ENCODE measurements at regions not wholly inside any gene's neighbourhood (a gene's known extent, or its start where the extent isn't known, plus 50 kb on each side); places are given as distances from the start of the nearest gene placed in this dataset.

DNA sequence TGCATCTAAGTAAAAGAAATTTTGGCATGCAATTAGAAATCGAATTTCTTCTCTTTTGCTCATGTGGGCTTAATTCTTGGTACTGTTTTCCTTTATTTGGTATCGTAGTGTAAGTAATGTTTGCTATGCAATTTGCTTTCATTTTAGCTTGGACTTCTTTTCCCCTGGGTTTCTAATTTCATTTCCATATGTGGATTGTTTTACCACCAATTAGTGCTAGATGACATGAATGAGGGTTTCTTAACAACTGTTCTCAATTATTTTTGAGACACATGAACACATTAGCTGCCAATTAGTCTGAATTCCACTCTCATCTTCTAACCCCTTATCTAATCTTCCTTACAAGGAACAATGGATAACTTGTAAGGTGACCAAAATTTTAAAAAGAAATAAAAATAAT lies 1047.2 kb upstream of the PIK3C3 start:
- Mint-ChIP-seq H3K27ac (no peak overlapping the region), H3K36me3 (no peaks in the 10 kb centered on the region), H3K9me3 (peaks cover 12 to 19% (median 15%) of the 10 kb centered on the region in 3 donors), H3K27me3 (no peaks in the 10 kb centered on the region), H3K4me1 (no peaks in the 10 kb centered on the region), H3K4me3 (no peak overlapping the region)
- ATAC-seq (replicated peaks in 1 of 4): no peak
- CTCF ChIA-PET: no interaction called here
- no peak for DNase-seq
- no peaks in the 10 kb centered on the region for H3K36me3 ChIP-seq (ENCODE audit: control insufficient read depth in 2 of 2, extremely low read depth in 1 of 2, insufficient read depth in 1 of 2, low read length in 1 of 2)
- WGBS (ENCODE audit: insufficient coverage): no CpG with 5 or more reads among the region's 2 CpGs
- no peaks in the 10 kb centered on the region for H3K27me3 ChIP-seq (replicated peaks in 1 of 2; ENCODE audit: control insufficient read depth in 2 of 2, extremely low read depth in 1 of 2, insufficient read depth in 2 of 2, low read length in 1 of 2)
- H3K4me3 ChIP-seq (ENCODE audit: control insufficient read depth in 1 of 2, extremely low read depth in 1 of 2, low read length in 1 of 2): no peak overlapping the region
- H3K4me1 ChIP-seq (ENCODE audit: control insufficient read depth in 1 of 2, extremely low read depth in 1 of 2, insufficient read depth in 2 of 2, low read length in 2 of 2): no peaks in the 10 kb centered on the region
- H3K27ac ChIP-seq (ENCODE audit: low read length): no peak overlapping the region
- POLR2A ChIA-PET: no interaction called here
- H3K9me3 ChIP-seq: no peaks in the 10 kb centered on the region

DNA sequence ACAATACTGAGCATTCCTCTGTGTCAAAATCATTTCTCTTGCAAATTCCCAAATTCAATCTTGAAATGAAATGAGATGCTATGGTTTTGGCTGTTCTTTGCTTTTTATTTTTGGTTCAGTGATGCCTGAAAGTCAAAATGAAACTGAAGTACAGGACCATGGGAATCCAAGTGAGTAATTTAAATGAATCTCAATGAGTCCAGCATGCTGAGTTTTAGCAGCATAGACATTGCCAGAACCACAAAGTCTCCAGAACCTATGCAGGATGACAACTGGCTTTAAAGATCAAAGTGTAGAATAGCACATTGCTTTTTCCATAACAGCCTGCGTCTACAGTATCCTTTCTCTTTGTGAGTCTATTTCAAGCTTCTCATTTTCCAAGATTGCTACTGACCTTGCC lies 1050.7 kb upstream of the PIK3C3 start:
- WGBS (ENCODE audit: insufficient coverage): no CpG with 5 or more reads among the region's 1 CpG
- H3K27me3 ChIP-seq (replicated peaks in 1 of 2; ENCODE audit: control insufficient read depth in 2 of 2, extremely low read depth in 1 of 2, insufficient read depth in 2 of 2, low read length in 1 of 2): no peaks in the 10 kb centered on the region
- H3K4me1 ChIP-seq (ENCODE audit: control insufficient read depth in 1 of 2, extremely low read depth in 1 of 2, insufficient read depth in 2 of 2, low read length in 2 of 2): no peaks in the 10 kb centered on the region
- ChIA-PET POLR2A (no interaction called here), CTCF (no interaction called here)
- no peaks in the 10 kb centered on the region for H3K36me3 ChIP-seq (ENCODE audit: control insufficient read depth in 2 of 2, extremely low read depth in 1 of 2, insufficient read depth in 1 of 2, low read length in 1 of 2)
- Mint-ChIP-seq H3K27me3 (no peaks in the 10 kb centered on the region), H3K27ac (no peak overlapping the region), H3K9me3 (peaks cover 9 to 15% (median 13%) of the 10 kb centered on the region in 3 donors), H3K4me1 (no peaks in the 10 kb centered on the region), H3K36me3 (no peaks in the 10 kb centered on the region), H3K4me3 (no peak overlapping the region)
- no peak for DNase-seq
- no peak for ATAC-seq (replicated peaks in 1 of 4)
- H3K4me3 ChIP-seq (ENCODE audit: control insufficient read depth in 1 of 2, extremely low read depth in 1 of 2, low read length in 1 of 2): no peak overlapping the region
- H3K27ac ChIP-seq (ENCODE audit: low read length): no peak overlapping the region
- H3K9me3 ChIP-seq: no peaks in the 10 kb centered on the region

DNA sequence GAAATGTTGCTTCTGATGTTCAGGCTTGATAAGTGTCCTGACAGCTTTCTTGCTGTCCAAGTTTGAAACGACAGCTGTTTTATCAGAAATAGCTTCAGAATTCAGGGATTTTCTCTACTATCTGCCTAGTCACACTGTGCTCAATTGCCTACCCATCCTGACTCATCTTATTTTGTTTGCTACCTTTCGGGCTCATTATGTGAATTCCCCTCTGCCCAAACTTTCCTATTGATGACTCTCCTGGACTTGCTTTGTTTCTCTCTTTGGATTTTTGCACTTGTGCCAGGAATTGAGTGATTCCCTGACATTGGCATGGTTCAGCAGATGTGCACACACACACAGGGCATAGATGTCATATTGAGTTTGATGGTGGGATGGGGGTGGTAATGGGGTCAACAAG lies 1052.6 kb upstream of the PIK3C3 start:
- Mint-ChIP-seq H3K27me3 (no peaks in the 10 kb centered on the region), H3K36me3 (no peaks in the 10 kb centered on the region), H3K4me1 (no peaks in the 10 kb centered on the region), H3K27ac (no peak overlapping the region), H3K4me3 (no peak overlapping the region), H3K9me3 (peaks cover 5 to 9% (median 7%) of the 10 kb centered on the region in 3 donors)
- CTCF ChIA-PET: no interaction called here
- H3K4me1 ChIP-seq (ENCODE audit: control insufficient read depth in 1 of 2, extremely low read depth in 1 of 2, insufficient read depth in 2 of 2, low read length in 2 of 2): no peaks in the 10 kb centered on the region
- POLR2A ChIA-PET: no interaction called here
- no peak overlapping the region for H3K27ac ChIP-seq (ENCODE audit: low read length)
- 61% methylated on average over 2 of the region's 2 CpGs for WGBS (ENCODE audit: insufficient coverage)
- no peak overlapping the region for H3K4me3 ChIP-seq (ENCODE audit: control insufficient read depth in 1 of 2, extremely low read depth in 1 of 2, low read length in 1 of 2)
- H3K36me3 ChIP-seq (ENCODE audit: control insufficient read depth in 2 of 2, extremely low read depth in 1 of 2, insufficient read depth in 1 of 2, low read length in 1 of 2): no peaks in the 10 kb centered on the region
- ATAC-seq (replicated peaks in 1 of 4) (no peak), DNase-seq (no peak)
- no peaks in the 10 kb centered on the region for H3K9me3 ChIP-seq
- no peaks in the 10 kb centered on the region for H3K27me3 ChIP-seq (replicated peaks in 1 of 2; ENCODE audit: control insufficient read depth in 2 of 2, extremely low read depth in 1 of 2, insufficient read depth in 2 of 2, low read length in 1 of 2)

DNA sequence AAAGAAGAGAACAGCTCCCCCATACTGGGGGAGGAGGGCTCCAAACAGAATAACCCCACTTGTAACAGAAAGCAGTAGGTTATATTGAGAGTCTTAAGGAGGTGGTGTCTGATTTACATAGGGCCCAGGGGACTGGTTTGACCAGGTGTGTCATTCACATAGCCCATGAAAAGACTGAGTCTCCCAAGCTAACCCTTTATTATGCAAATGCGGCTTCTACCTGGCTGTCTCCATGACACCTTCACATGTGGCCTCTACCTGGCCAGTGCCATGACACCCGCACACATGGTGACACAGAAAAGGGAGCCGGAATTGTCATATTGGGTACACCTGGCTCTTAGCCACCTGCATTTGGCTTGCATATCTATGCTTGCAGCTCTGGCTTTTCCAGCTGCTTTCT lies 1057.2 kb upstream of the PIK3C3 start:
- WGBS (ENCODE audit: insufficient coverage): 100% methylated on average over 1 of the region's 3 CpGs
- no peak overlapping the region for H3K4me3 ChIP-seq (ENCODE audit: control insufficient read depth in 1 of 2, extremely low read depth in 1 of 2, low read length in 1 of 2)
- H3K4me1 ChIP-seq (ENCODE audit: control insufficient read depth in 1 of 2, extremely low read depth in 1 of 2, insufficient read depth in 2 of 2, low read length in 2 of 2): no peaks in the 10 kb centered on the region
- no peaks in the 10 kb centered on the region for H3K27me3 ChIP-seq (replicated peaks in 1 of 2; ENCODE audit: control insufficient read depth in 2 of 2, extremely low read depth in 1 of 2, insufficient read depth in 2 of 2, low read length in 1 of 2)
- Mint-ChIP-seq H3K27ac (no peak overlapping the region), H3K4me3 (no peak overlapping the region), H3K36me3 (no peaks in the 10 kb centered on the region), H3K9me3 (peaks cover 13 to 28% (median 16%) of the 10 kb centered on the region in 3 donors), H3K4me1 (no peaks in the 10 kb centered on the region), H3K27me3 (no peaks in the 10 kb centered on the region)
- no peak for DNase-seq
- H3K27ac ChIP-seq (ENCODE audit: low read length): no peak overlapping the region
- no peaks in the 10 kb centered on the region for H3K9me3 ChIP-seq
- ChIA-PET POLR2A (no interaction called here), CTCF (no interaction called here)
- no peaks in the 10 kb centered on the region for H3K36me3 ChIP-seq (ENCODE audit: control insufficient read depth in 2 of 2, extremely low read depth in 1 of 2, insufficient read depth in 1 of 2, low read length in 1 of 2)
- ATAC-seq (replicated peaks in 1 of 4): no peak

DNA sequence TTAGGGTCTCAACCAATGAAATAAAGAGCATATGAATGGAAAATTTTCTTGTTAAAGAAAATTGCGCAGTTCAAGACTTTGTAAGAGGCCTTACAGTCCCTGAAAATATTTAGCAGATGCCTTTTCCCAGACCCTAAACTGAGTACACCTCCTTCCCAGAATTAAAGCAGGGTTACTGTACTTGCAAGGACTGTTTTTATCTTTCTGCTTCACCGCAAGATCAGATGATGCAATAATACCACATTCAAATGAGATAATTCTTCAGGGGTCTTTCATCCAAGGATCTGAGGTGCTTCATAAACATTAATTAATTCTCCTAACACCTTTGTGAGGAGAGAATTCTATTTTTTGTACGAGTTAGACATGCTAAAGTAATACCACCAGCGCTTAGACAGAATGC lies 1071.8 kb upstream of the PIK3C3 start:
- DNase-seq (no peak), ATAC-seq (replicated peaks in 1 of 4) (no peak)
- ChIA-PET CTCF (no interaction called here), POLR2A (no interaction called here)
- Histone ChIP-seq H3K4me1 (ENCODE audit: control insufficient read depth in 1 of 2, extremely low read depth in 1 of 2, insufficient read depth in 2 of 2, low read length in 2 of 2) (no peaks in the 10 kb centered on the region), H3K9me3 (no peaks in the 10 kb centered on the region), H3K36me3 (ENCODE audit: control insufficient read depth in 2 of 2, extremely low read depth in 1 of 2, insufficient read depth in 1 of 2, low read length in 1 of 2) (no peaks in the 10 kb centered on the region), H3K27me3 (replicated peaks in 1 of 2; ENCODE audit: control insufficient read depth in 2 of 2, extremely low read depth in 1 of 2, insufficient read depth in 2 of 2, low read length in 1 of 2) (no peaks in the 10 kb centered on the region), H3K4me3 (ENCODE audit: control insufficient read depth in 1 of 2, extremely low read depth in 1 of 2, low read length in 1 of 2) (no peak overlapping the region), H3K27ac (ENCODE audit: low read length) (no peak overlapping the region)
- Mint-ChIP-seq H3K36me3 (no peaks in the 10 kb centered on the region), H3K27me3 (no peaks in the 10 kb centered on the region), H3K4me1 (no peaks in the 10 kb centered on the region), H3K27ac (no peak overlapping the region), H3K4me3 (no peak overlapping the region), H3K9me3 (peaks cover 16 to 20% (median 19%) of the 10 kb centered on the region in 3 donors)
- no CpG with 5 or more reads among the region's 4 CpGs for WGBS (ENCODE audit: insufficient coverage)

DNA sequence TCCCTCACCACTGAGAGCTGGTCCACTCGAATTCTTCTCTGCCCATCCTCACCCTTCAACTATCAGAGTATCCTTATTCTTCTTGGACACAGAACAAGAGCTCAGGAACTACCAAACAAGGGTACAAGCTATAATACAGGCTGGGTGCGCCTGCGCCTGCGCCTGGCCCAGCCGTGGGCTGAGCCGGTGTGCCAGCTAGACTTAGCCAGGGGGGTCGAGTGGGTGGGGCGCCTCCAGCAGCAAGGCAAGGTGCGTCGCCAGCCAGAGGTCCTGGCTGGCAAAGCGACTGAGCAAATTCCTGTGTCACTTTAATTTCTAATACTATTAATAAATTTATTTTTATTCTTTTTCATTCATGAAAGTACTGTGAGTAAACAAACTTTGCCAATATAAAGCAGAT lies 1072.6 kb upstream of the PIK3C3 start:
- Histone ChIP-seq H3K36me3 (ENCODE audit: control insufficient read depth in 2 of 2, extremely low read depth in 1 of 2, insufficient read depth in 1 of 2, low read length in 1 of 2) (no peaks in the 10 kb centered on the region), H3K9me3 (no peaks in the 10 kb centered on the region), H3K4me3 (ENCODE audit: control insufficient read depth in 1 of 2, extremely low read depth in 1 of 2, low read length in 1 of 2) (no peak overlapping the region), H3K4me1 (ENCODE audit: control insufficient read depth in 1 of 2, extremely low read depth in 1 of 2, insufficient read depth in 2 of 2, low read length in 2 of 2) (no peaks in the 10 kb centered on the region), H3K27me3 (replicated peaks in 1 of 2; ENCODE audit: control insufficient read depth in 2 of 2, extremely low read depth in 1 of 2, insufficient read depth in 2 of 2, low read length in 1 of 2) (no peaks in the 10 kb centered on the region), H3K27ac (ENCODE audit: low read length) (no peak overlapping the region)
- Mint-ChIP-seq H3K4me1 (no peaks in the 10 kb centered on the region), H3K4me3 (no peak overlapping the region), H3K27me3 (no peaks in the 10 kb centered on the region), H3K36me3 (no peaks in the 10 kb centered on the region), H3K27ac (no peak overlapping the region), H3K9me3 (peaks cover 14 to 20% (median 20%) of the 10 kb centered on the region in 3 donors)
- DNase-seq: no peak
- ChIA-PET CTCF (no interaction called here), POLR2A (no interaction called here)
- 81% methylated on average over 5 of the region's 11 CpGs for WGBS (ENCODE audit: insufficient coverage)
- ATAC-seq (replicated peaks in 1 of 4): no peak

DNA sequence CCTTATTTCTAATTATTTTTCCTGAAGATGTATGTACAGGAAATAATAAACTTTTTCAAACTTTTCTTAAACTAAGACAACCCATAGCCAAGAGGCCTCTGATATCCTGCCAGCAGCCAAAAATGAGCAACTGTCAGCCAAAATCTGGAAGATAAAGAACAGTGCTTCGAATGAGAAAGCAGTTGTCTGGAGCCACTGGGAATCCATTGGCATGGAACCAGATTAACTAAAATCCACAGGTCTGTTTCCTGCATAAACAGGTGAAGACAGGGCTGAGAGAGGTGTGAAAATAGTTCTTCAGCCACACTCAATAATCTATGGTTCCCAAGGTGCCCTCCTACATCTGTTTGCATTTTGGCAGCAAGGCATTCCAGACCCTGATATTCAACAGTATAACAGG lies 1076.7 kb upstream of the PIK3C3 start:
- Mint-ChIP-seq H3K36me3 (no peaks in the 10 kb centered on the region), H3K27me3 (no peaks in the 10 kb centered on the region), H3K4me1 (no peaks in the 10 kb centered on the region), H3K9me3 (peaks cover 9 to 19% (median 18%) of the 10 kb centered on the region in 3 donors), H3K4me3 (no peak overlapping the region), H3K27ac (no peak overlapping the region)
- no peak overlapping the region for H3K4me3 ChIP-seq (ENCODE audit: control insufficient read depth in 1 of 2, extremely low read depth in 1 of 2, low read length in 1 of 2)
- H3K27ac ChIP-seq (ENCODE audit: low read length): no peak overlapping the region
- H3K27me3 ChIP-seq (replicated peaks in 1 of 2; ENCODE audit: control insufficient read depth in 2 of 2, extremely low read depth in 1 of 2, insufficient read depth in 2 of 2, low read length in 1 of 2): no peaks in the 10 kb centered on the region
- ATAC-seq (replicated peaks in 1 of 4) (no peak), DNase-seq (no peak)
- no peaks in the 10 kb centered on the region for H3K36me3 ChIP-seq (ENCODE audit: control insufficient read depth in 2 of 2, extremely low read depth in 1 of 2, insufficient read depth in 1 of 2, low read length in 1 of 2)
- CTCF ChIA-PET: no interaction called here
- no peaks in the 10 kb centered on the region for H3K9me3 ChIP-seq
- no peaks in the 10 kb centered on the region for H3K4me1 ChIP-seq (ENCODE audit: control insufficient read depth in 1 of 2, extremely low read depth in 1 of 2, insufficient read depth in 2 of 2, low read length in 2 of 2)
- POLR2A ChIA-PET: no interaction called here
- 40% methylated on average over 1 of the region's 1 CpG for WGBS (ENCODE audit: insufficient coverage)

All from T-cell (primary cell).